Mesenteric fat pad (tissue), 1 donor: ENCODE measurements at regions not wholly inside any gene's neighbourhood (a gene's known extent, or its start where the extent isn't known, plus 50 kb on each side); places are given as distances from the start of the nearest gene placed in this dataset.

Source experiments
- DNase-seq: peaks from one replicate; pipeline ENCODE4 v3.0.0-alpha.2; 2020; ENCODE audit warnings: low spot score
- donor health status: DM: yes; HTN: yes; CAD: no.

- peak; percentile 92 for DNase-seq
Measured at GRCh38 chr9:87148331-87149104, 201.2 kb upstream of the GAS1 start.

- DNase-seq = no peak
Measured at GRCh38 chr9:87149799-87150198, 202.5 kb upstream of the GAS1 start.

GRCh38 chr9:87152256-87152655 lies 204.9 kb upstream of the GAS1 start:
- no peak for DNase-seq

GRCh38 chr9:87156247-87156646 lies 208.9 kb upstream of the GAS1 start:
- DNase-seq = no peak

GRCh38 chr9:87157366-87158031 lies 210.2 kb upstream of the GAS1 start:
- no peak for DNase-seq

GRCh38 chr9:87158765-87159164 lies 211.5 kb upstream of the GAS1 start:
- DNase-seq = no peak

- DNase-seq = no peak
Measured at GRCh38 chr9:87160148-87161102, 213.1 kb upstream of the GAS1 start.

GRCh38 chr9:87167161-87167560 lies 219.9 kb upstream of the GAS1 start:
- no peak for DNase-seq

GRCh38 chr9:87167582-87167981 lies 220.3 kb upstream of the GAS1 start:
- DNase-seq = no peak

GRCh38 chr9:87178302-87178701 lies 231.0 kb upstream of the GAS1 start:
- DNase-seq = no peak

GRCh38 chr9:87179553-87180340 lies 232.4 kb upstream of the GAS1 start:
- DNase-seq = no peak

- DNase-seq = no peak
Measured at GRCh38 chr9:87180361-87180760, 233.1 kb upstream of the GAS1 start.

GRCh38 chr9:87180841-87181240 lies 233.5 kb upstream of the GAS1 start:
- no peak for DNase-seq

- DNase-seq = no peak
Measured at GRCh38 chr9:87181670-87182069, 234.4 kb upstream of the GAS1 start.

- DNase-seq = no peak
Measured at GRCh38 chr9:87184956-87185642, 237.8 kb upstream of the GAS1 start.

GRCh38 chr9:87187656-87188055 lies 240.3 kb upstream of the GAS1 start:
- no peak for DNase-seq

- DNase-seq = no peak
Measured at GRCh38 chr9:87189006-87189405, 241.7 kb upstream of the GAS1 start.

- no peak for DNase-seq
Measured at GRCh38 chr9:87193151-87193550, 245.8 kb upstream of the GAS1 start.

GRCh38 chr9:87193925-87194868 lies 246.9 kb upstream of the GAS1 start:
- DNase-seq = no peak
